Stimulated activated CD8-positive, alpha-beta memory T cell treated with anti-CD3 and anti-CD28 coated beads, Interleukin-12 subunit alpha, Interleukin-12 subunit beta, amount 100 ng/mL, for 4 hours (primary cell): ENCODE measurements at regions not wholly inside any gene's neighbourhood (a gene's known extent, or its start where the extent isn't known, plus 50 kb on each side); places are given as distances from the start of the nearest gene placed in this dataset.
A peak's percentile ranks its signal among the peaks of the same experiment; 100 is the strongest.

ENCODE experiments used
- DNase-seq: peaks from one replicate; pipeline ENCODE4 v3.0.0-alpha.2; 2020; ENCODE audit warnings: low read depth

GRCh38 chr15:56868170-56868569 is 50.3 kb upstream of the TCF12 start:
- no peak for DNase-seq

DNA sequence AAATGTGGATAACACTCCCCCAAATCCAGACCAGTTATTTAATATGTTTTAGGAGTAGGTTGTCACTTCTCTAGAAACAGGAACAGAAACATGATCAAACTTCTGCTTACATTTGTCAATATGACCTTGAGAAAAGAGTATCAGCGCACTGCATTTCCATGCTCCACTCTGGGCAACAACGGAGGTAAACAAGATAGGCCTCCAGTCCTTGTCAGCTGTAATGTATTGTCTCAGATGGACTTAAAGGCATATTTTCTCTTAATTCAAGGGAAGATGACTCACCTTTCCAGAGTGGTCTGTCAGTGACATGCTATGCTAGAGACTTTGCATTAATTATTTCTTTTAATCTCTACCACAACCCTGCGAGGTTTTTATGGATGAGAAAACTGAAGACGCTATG is 51.6 kb upstream of the TCF12 start:
- no peak for DNase-seq

DNA sequence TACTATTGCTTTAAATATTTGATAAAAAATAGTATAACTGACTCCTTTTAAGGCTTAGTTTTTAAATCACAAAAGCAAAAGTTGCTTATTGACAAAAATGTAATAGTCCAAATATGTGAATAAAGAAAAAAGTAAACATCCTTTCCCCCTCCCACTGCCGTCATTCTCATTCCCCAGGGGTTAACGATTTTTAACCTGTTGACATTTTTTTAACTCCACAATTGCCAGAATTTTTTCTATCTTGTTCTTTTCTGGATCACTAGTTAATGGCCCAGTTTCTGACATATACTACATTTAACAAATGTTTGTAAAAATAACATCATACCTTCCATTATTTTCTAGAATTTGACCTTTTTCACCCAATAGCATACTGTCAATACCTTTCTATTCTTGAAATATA is 60.6 kb upstream of the TCF12 start:
- DNase-seq, result no peak

- DNase-seq, result no peak
Observed at GRCh38 chr15:56856934-56857333, 61.5 kb upstream of the TCF12 start.

DNA sequence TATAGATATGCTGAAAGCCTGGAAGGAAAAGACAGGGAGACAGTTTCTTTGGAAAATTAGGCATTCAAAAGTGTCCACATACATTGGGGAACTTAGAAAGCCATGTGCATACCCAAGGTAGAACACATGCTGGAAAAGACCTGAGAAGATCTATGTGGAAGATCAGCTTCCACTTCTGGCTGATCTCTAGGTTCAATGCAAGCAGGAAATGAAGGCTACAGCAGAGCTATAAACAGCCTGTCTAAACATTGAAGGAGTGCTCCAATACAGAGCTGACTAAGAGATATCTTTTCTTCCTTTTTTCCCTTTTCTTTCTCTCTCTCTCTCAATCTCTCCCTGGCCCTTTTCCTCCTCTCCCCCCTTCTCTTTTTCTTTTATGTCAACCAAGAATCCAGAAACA is 73.6 kb upstream of the TCF12 start:
- no peak for DNase-seq

GRCh38 chr15:56844471-56844870 is 74.0 kb upstream of the TCF12 start:
- DNase-seq, result no peak

DNA sequence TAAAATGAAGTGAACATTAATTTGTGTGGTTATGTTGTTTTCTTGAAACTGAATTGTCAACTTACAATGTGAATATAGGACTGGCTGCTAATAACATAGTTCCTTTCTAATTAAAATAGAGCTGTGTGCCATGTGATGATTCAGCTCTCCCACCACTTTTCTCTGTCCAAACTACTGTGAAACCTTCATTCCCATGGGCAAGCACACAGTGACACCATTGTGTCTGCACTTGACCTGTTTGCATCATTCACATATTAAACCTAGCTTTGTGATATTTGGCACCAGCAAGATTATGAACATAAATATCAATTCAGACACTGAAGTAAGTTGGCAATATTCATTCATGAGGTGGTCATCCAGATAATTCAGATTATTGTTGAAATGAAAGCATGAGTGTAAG is 78.8 kb upstream of the TCF12 start:
- DNase-seq, result no peak

DNA sequence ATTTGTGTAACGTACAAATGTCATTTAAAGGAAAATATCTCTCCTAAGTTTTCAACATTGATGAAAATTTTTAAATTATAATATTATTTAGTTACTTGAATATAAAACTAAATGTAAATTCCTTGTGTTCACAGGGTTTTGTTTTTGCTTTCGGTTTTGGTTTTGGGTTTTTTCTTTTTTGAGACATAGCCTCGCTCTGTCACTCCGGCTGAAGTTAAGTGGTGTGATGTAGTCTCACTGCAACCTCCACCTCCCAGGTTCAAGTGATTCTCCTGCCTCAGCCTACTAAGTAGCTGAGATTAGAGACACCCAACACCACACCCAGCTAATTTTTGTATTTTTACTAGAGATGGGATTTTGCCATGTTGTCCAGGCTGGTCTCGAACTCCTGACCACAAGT is 79.3 kb upstream of the TCF12 start:
- no peak for DNase-seq

GRCh38 chr15:56838085-56838484 is 80.4 kb upstream of the TCF12 start:
- no peak for DNase-seq

DNA sequence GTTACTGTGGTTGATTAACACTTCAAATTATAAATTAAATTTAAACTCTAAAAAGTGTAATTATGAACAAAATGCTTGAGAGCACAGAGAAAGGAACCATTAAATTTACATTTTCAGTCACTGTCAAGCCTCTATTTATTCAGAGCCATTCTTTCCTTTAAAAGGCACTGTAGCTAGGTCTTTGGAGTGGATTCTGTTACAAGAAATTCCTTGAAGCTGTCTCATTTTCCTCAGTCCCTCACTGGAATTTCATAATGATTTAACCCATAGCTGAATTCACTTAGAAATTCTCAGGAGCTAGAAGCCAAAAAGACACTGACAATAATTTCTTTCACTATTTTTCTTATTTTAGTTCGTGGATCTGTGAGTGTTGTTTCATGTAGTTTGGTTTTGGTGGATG is 81.2 kb upstream of the TCF12 start:
- DNase-seq, result no peak

- no peak for DNase-seq
Observed at GRCh38 chr15:56835718-56836171, 82.7 kb upstream of the TCF12 start.

DNA sequence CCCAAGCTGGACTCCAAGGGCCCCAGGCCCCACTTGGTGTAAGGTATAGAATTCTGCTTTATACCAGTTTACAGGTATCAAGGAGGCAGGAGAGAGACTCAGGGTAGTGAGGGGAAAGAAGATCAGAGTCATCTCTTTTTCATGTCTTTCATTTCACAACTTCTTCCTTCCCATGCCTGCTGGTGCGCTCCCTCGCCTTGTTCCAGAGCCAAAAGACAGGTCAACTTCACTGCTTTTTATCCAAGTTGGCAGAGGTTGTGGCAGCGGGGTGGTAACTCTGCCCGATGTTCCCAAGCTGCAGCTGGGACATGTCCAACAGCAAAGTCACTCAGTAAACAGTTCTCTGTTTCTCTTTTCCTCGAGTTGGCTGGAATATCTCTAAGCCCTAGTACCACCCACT is 86.3 kb upstream of the TCF12 start:
- DNase-seq, result no peak

DNA sequence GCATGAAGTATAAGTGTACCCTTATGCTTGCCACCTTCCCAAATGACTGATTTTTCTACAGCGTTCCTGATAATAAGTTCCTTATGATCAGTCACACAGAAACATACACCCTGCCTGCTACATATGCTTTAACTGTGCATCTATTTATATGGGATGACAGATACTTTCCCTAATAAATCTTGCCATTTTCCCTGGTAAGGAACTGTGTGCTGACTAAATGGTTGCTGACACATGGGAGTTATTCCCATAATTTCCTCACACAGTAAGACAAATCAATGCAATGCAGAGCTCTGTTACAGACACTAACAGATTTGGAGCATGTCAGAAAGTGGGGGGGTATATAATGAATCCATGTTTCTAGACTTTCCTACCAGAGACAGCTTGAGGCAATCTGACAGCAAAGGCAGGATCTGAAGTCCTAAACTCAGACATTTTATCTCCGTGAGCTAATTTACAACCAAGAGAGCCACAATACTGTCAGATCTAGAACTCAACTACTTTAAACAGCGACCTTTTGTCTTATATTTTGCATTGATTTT is 86.9 kb upstream of the TCF12 start:
- DNase-seq, result no peak

GRCh38 chr15:56824175-56824574 is 90.9 kb upstream of the ZNF280D start:
- DNase-seq, result no peak

DNA sequence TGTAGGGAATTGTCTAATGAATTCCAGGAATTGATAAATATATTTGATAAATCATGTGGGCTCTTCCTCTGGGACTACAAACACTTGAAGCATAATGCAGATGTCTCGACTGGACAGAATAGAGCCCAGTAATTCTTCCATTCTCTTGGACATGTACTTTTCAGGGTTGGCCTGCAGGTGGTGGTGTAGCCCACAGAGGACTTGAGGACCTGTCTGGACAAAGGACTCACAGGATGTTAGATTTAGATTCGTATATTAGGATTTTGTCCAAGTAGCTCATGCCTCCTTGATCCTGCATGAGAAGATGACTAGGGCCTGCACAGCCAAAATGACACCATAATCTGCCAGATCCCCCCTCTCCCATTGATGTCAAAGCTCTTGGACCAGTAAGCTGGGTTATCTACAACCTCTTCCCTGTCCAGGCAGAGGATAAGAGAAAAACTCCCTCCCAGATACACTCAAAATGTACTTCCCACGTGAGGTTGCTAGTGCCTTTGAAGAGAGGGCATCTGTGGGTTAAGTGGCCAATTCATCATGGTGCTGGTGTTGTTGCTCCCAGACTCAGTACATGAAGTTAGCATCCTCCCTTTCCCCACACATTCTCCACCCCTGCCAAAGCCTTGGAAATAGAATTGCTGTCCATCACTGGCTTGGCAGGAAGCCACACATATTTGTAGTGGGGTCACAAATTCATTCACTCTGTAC is 88.6 kb upstream of the ZNF280D start:
- peak; percentile 10 for DNase-seq

- no peak for DNase-seq
Observed at GRCh38 chr15:56820333-56820732, 87.0 kb upstream of the ZNF280D start.

GRCh38 chr15:56817321-56818080 is 84.2 kb upstream of the ZNF280D start:
- no peak for DNase-seq

GRCh38 chr15:56816781-56817180 is 83.5 kb upstream of the ZNF280D start:
- DNase-seq, result no peak

GRCh38 chr15:56815247-56815646 is 81.9 kb upstream of the ZNF280D start:
- no peak for DNase-seq

DNA sequence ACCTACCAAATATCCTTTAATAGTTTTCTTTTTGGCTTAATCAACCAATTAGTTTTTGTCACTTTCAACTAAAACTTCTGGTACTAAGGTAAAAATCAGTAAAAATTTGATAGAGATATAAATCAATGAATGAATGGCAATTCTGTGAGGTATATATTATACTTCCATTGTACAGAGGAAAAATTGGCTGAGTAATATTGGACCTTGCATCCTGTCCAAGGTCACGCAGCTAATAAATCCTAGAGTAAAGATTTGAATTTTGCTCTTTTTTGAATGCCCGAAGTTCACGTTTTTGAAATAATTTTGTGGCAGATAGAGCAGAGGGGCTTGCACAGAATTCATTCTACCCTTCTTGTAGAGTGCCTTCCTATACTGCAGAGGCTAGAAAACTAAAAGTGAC is 81.1 kb upstream of the ZNF280D start:
- no peak for DNase-seq

DNA sequence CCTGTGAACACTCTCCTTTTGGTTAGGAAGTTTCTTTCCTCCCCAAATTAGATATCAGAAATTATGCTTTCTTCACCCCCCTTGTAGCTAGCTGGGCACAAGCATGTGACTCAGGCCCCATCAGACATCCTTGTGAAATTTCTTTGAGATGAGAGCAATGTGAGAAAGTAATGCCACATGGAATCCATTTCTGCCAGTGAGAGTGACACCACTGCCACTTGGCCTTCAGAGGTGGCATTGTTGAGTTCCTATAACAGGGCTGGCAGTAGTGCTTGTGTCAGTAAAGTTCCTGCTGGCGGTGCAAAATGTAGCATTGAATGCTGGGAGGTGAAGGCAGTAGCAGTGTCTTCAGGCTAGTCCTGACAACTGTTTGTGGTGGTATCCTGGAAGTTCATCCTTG is 80.7 kb upstream of the ZNF280D start:
- no peak for DNase-seq

DNA sequence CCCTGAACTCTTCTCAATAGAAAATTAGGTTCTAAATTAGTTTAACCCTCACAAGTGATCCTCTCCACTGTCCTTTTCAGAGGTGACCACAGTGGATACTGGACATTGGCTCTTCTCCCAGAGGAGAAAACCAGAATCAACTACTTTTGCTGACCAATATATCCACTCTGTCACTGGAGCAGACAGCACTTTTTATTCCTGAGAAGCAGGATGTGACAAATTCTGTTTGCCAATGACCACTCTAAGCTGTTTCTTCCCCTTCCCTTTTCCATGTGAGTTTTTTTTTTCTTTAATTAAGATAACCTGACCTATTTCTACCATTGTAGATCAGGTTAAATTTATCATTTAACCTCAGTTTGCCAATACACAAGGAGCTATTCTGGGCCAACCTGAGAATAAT is 79.7 kb upstream of the ZNF280D start:
- no peak for DNase-seq

GRCh38 chr15:56812221-56812620 is 78.9 kb upstream of the ZNF280D start:
- no peak for DNase-seq

- no peak for DNase-seq
Observed at GRCh38 chr15:56811586-56811985, 78.3 kb upstream of the ZNF280D start.
